ENCODE measurements at regions not wholly inside any gene's neighbourhood (a gene's known extent, or its start where the extent isn't known, plus 50 kb on each side); places are given as distances from the start of the nearest gene placed in this dataset.

- no peak overlapping the region for H3K4me3 Mint-ChIP-seq (ENCODE audit: unreplicated experiment)
- H3K4me1 Mint-ChIP-seq (ENCODE audit: unreplicated experiment), result peaks cover 16% of the 10 kb centered on the region
- H3K27me3 Mint-ChIP-seq (ENCODE audit: unreplicated experiment), result peaks cover 4% of the 10 kb centered on the region
- no peak for DNase-seq (ENCODE audit: extremely low spot score, unreplicated experiment)
- H3K27ac Mint-ChIP-seq (ENCODE audit: unreplicated experiment), result no peak overlapping the region
- no peaks in the 10 kb centered on the region for H3K36me3 Mint-ChIP-seq (ENCODE audit: unreplicated experiment)
- TF ChIP-seq CTCF (IDR thresholded peaks at IDR 0.05), result no peak
- H3K9me3 Mint-ChIP-seq (ENCODE audit: unreplicated experiment), result no peaks in the 10 kb centered on the region
Observed at GRCh38 chr4:155610143-155610542, 56.5 kb upstream of the GUCY1A1 start.

- peaks cover 4% of the 10 kb centered on the region for H3K27me3 Mint-ChIP-seq (ENCODE audit: unreplicated experiment)
- no peaks in the 10 kb centered on the region for H3K36me3 Mint-ChIP-seq (ENCODE audit: unreplicated experiment)
- DNase-seq (ENCODE audit: extremely low spot score, unreplicated experiment), result no peak
- H3K4me3 Mint-ChIP-seq (ENCODE audit: unreplicated experiment), result no peak overlapping the region
- no peaks in the 10 kb centered on the region for H3K9me3 Mint-ChIP-seq (ENCODE audit: unreplicated experiment)
- peaks cover 22% of the 10 kb centered on the region for H3K4me1 Mint-ChIP-seq (ENCODE audit: unreplicated experiment)
- no peak overlapping the region for H3K27ac Mint-ChIP-seq (ENCODE audit: unreplicated experiment)
- no peak for TF ChIP-seq CTCF (IDR thresholded peaks at IDR 0.05)
Observed at GRCh38 chr4:155609455-155610059, 57.1 kb upstream of the GUCY1A1 start.

- no peaks in the 10 kb centered on the region for H3K36me3 Mint-ChIP-seq (ENCODE audit: unreplicated experiment)
- H3K4me3 Mint-ChIP-seq (ENCODE audit: unreplicated experiment), result no peak overlapping the region
- TF ChIP-seq CTCF (IDR thresholded peaks at IDR 0.05), result no peak
- peaks cover 32% of the 10 kb centered on the region for H3K4me1 Mint-ChIP-seq (ENCODE audit: unreplicated experiment)
- H3K9me3 Mint-ChIP-seq (ENCODE audit: unreplicated experiment), result no peaks in the 10 kb centered on the region
- H3K27ac Mint-ChIP-seq (ENCODE audit: unreplicated experiment), result no peak overlapping the region
- no peak for DNase-seq (ENCODE audit: extremely low spot score, unreplicated experiment)
- peaks cover 4% of the 10 kb centered on the region for H3K27me3 Mint-ChIP-seq (ENCODE audit: unreplicated experiment)
Observed at GRCh38 chr4:155608225-155608885, 58.3 kb upstream of the GUCY1A1 start.

GRCh38 chr4:155607481-155607880 is 59.2 kb upstream of the GUCY1A1 start:
- Mint-ChIP-seq H3K9me3 (ENCODE audit: unreplicated experiment) (no peaks in the 10 kb centered on the region), H3K27ac (ENCODE audit: unreplicated experiment) (no peak overlapping the region), H3K4me3 (ENCODE audit: unreplicated experiment) (no peak overlapping the region), H3K4me1 (ENCODE audit: unreplicated experiment) (peaks cover 39% of the 10 kb centered on the region), H3K27me3 (ENCODE audit: unreplicated experiment) (peaks cover 4% of the 10 kb centered on the region), H3K36me3 (ENCODE audit: unreplicated experiment) (no peaks in the 10 kb centered on the region)
- DNase-seq (ENCODE audit: extremely low spot score, unreplicated experiment), result no peak
- TF ChIP-seq CTCF (IDR thresholded peaks at IDR 0.05), result no peak

- peak overlapping the region; percentile 47 for H3K27ac Mint-ChIP-seq (ENCODE audit: unreplicated experiment)
- H3K4me3 Mint-ChIP-seq (ENCODE audit: unreplicated experiment), result no peak overlapping the region
- peaks cover 44% of the 10 kb centered on the region for H3K4me1 Mint-ChIP-seq (ENCODE audit: unreplicated experiment)
- H3K27me3 Mint-ChIP-seq (ENCODE audit: unreplicated experiment), result no peaks in the 10 kb centered on the region
- no peaks in the 10 kb centered on the region for H3K36me3 Mint-ChIP-seq (ENCODE audit: unreplicated experiment)
- DNase-seq (ENCODE audit: extremely low spot score, unreplicated experiment), result no peak
- TF ChIP-seq CTCF (IDR thresholded peaks at IDR 0.05), result no peak
- H3K9me3 Mint-ChIP-seq (ENCODE audit: unreplicated experiment), result no peaks in the 10 kb centered on the region
Observed at GRCh38 chr4:155604718-155605626, 61.7 kb upstream of the GUCY1A1 start.
